ENCODE measurements at regions not wholly inside any gene's neighbourhood (a gene's known extent, or its start where the extent isn't known, plus 50 kb on each side); places are given as distances from the start of the nearest gene placed in this dataset.

- ChIA-PET CTCF (interaction anchor here (1.4 kb wide), 1 partner anchor 9 kb away, joined by 8 read pairs; no protein-coding TSS in a partner anchor), POLR2A (interaction anchor here (0.6 kb wide), 1 partner anchor 470 kb away, joined by 3 read pairs; no protein-coding TSS in a partner anchor)
- no peaks in the 10 kb centered on the region for H3K9me3 ChIP-seq (ENCODE audit: control extremely low read depth in 1 of 5, control insufficient read depth in 4 of 5, insufficient read depth in 2 of 5, low read depth in 1 of 5, low read length in 4 of 5)
- DNase-seq = no peak
- no peaks in the 10 kb centered on the region for H3K36me3 ChIP-seq (ENCODE audit: control insufficient read depth in 4 of 4, insufficient read depth in 4 of 4, low read length in 3 of 4)
- WGBS (ENCODE audit: insufficient coverage) = no CpG with 5 or more reads among the region's 1 CpG
- no peak overlapping the region for H3K27ac ChIP-seq (ENCODE audit: insufficient read depth in 1 of 2, low read depth in 1 of 2, low read length in 2 of 2, poor library complexity in 1 of 2, severe bottlenecking in 2 of 2)
- H3K4me1 ChIP-seq (ENCODE audit: control extremely low read depth in 1 of 4, control insufficient read depth in 4 of 4, insufficient read depth in 4 of 4, low read length in 3 of 4) = no peaks in the 10 kb centered on the region
- no peak overlapping the region for H3K4me3 ChIP-seq (ENCODE audit: control insufficient read depth in 1 of 7, extremely low read depth in 1 of 7, insufficient read depth in 4 of 7, low read depth in 2 of 7, low read length in 6 of 7)
- H3K27me3 ChIP-seq (replicated peaks in 2 of 5; ENCODE audit: control insufficient read depth in 4 of 5, insufficient read depth in 5 of 5, low read length in 4 of 5) = no peaks in the 10 kb centered on the region
These were observed 574.1 kb downstream of the ACTL7B start for GRCh38 chr9:108281696-108282095.

- Histone ChIP-seq H3K27me3 (replicated peaks in 2 of 5; ENCODE audit: control insufficient read depth in 4 of 5, insufficient read depth in 5 of 5, low read length in 4 of 5) (no peaks in the 10 kb centered on the region), H3K4me3 (ENCODE audit: control insufficient read depth in 1 of 7, extremely low read depth in 1 of 7, insufficient read depth in 4 of 7, low read depth in 2 of 7, low read length in 6 of 7) (no peak overlapping the region), H3K4me1 (ENCODE audit: control extremely low read depth in 1 of 4, control insufficient read depth in 4 of 4, insufficient read depth in 4 of 4, low read length in 3 of 4) (no peaks in the 10 kb centered on the region), H3K9me3 (ENCODE audit: control extremely low read depth in 1 of 5, control insufficient read depth in 4 of 5, insufficient read depth in 2 of 5, low read depth in 1 of 5, low read length in 4 of 5) (no peaks in the 10 kb centered on the region), H3K36me3 (ENCODE audit: control insufficient read depth in 4 of 4, insufficient read depth in 4 of 4, low read length in 3 of 4) (no peaks in the 10 kb centered on the region), H3K27ac (ENCODE audit: insufficient read depth in 1 of 2, low read depth in 1 of 2, low read length in 2 of 2, poor library complexity in 1 of 2, severe bottlenecking in 2 of 2) (no peak overlapping the region)
- CTCF ChIA-PET = interaction anchor here (0.7 to 1.4 kb wide), 2 partner anchors 55 to 813 kb away, joined by 3 read pairs; no protein-coding TSS in a partner anchor
- POLR2A ChIA-PET = interaction anchor here (0.7 kb wide), 1 partner anchor 15 kb away, joined by 9 read pairs; no protein-coding TSS in a partner anchor
- DNase-seq = no peak
These were observed 577.4 kb downstream of the ACTL7B start for GRCh38 chr9:108278341-108278740.

- no peak for DNase-seq
- Histone ChIP-seq H3K36me3 (ENCODE audit: control insufficient read depth in 4 of 4, insufficient read depth in 4 of 4, low read length in 3 of 4) (no peaks in the 10 kb centered on the region), H3K27me3 (replicated peaks in 2 of 5; ENCODE audit: control insufficient read depth in 4 of 5, insufficient read depth in 5 of 5, low read length in 4 of 5) (no peaks in the 10 kb centered on the region), H3K27ac (ENCODE audit: insufficient read depth in 1 of 2, low read depth in 1 of 2, low read length in 2 of 2, poor library complexity in 1 of 2, severe bottlenecking in 2 of 2) (no peak overlapping the region), H3K4me1 (ENCODE audit: control extremely low read depth in 1 of 4, control insufficient read depth in 4 of 4, insufficient read depth in 4 of 4, low read length in 3 of 4) (peaks cover 0 to 5% (median 1%) of the 10 kb centered on the region in 4 experiments), H3K9me3 (ENCODE audit: control extremely low read depth in 1 of 5, control insufficient read depth in 4 of 5, insufficient read depth in 2 of 5, low read depth in 1 of 5, low read length in 4 of 5) (no peaks in the 10 kb centered on the region), H3K4me3 (ENCODE audit: control insufficient read depth in 1 of 7, extremely low read depth in 1 of 7, insufficient read depth in 4 of 7, low read depth in 2 of 7, low read length in 6 of 7) (no peak overlapping the region)
- POLR2A ChIA-PET = no interaction called here
- CTCF ChIA-PET = interaction anchor here (1.4 kb wide), 1 partner anchor 482 kb away, joined by 3 read pairs; no protein-coding TSS in a partner anchor
These were observed 578.6 kb downstream of the ACTL7B start for GRCh38 chr9:108277216-108277615.

- Histone ChIP-seq H3K4me1 (ENCODE audit: control extremely low read depth in 1 of 4, control insufficient read depth in 4 of 4, insufficient read depth in 4 of 4, low read length in 3 of 4) (peaks cover 0 to 11% (median 2%) of the 10 kb centered on the region in 4 experiments), H3K27ac (ENCODE audit: insufficient read depth in 1 of 2, low read depth in 1 of 2, low read length in 2 of 2, poor library complexity in 1 of 2, severe bottlenecking in 2 of 2) (no peak overlapping the region), H3K9me3 (ENCODE audit: control extremely low read depth in 1 of 5, control insufficient read depth in 4 of 5, insufficient read depth in 2 of 5, low read depth in 1 of 5, low read length in 4 of 5) (no peaks in the 10 kb centered on the region), H3K4me3 (ENCODE audit: control insufficient read depth in 1 of 7, extremely low read depth in 1 of 7, insufficient read depth in 4 of 7, low read depth in 2 of 7, low read length in 6 of 7) (no peak overlapping the region), H3K36me3 (ENCODE audit: control insufficient read depth in 4 of 4, insufficient read depth in 4 of 4, low read length in 3 of 4) (no peaks in the 10 kb centered on the region), H3K27me3 (replicated peaks in 2 of 5; ENCODE audit: control insufficient read depth in 4 of 5, insufficient read depth in 5 of 5, low read length in 4 of 5) (no peaks in the 10 kb centered on the region)
- ChIA-PET CTCF (no interaction called here), POLR2A (no interaction called here)
- DNase-seq = no peak
- 100% methylated on average over 2 of the region's 2 CpGs for WGBS (ENCODE audit: insufficient coverage)
These were observed 579.9 kb downstream of the ACTL7B start for GRCh38 chr9:108275906-108276305.

GRCh38 chr9:108274971-108275370 is 580.8 kb downstream of the ACTL7B start:
- Histone ChIP-seq H3K27me3 (replicated peaks in 2 of 5; ENCODE audit: control insufficient read depth in 4 of 5, insufficient read depth in 5 of 5, low read length in 4 of 5) (no peaks in the 10 kb centered on the region), H3K36me3 (ENCODE audit: control insufficient read depth in 4 of 4, insufficient read depth in 4 of 4, low read length in 3 of 4) (no peaks in the 10 kb centered on the region), H3K27ac (ENCODE audit: insufficient read depth in 1 of 2, low read depth in 1 of 2, low read length in 2 of 2, poor library complexity in 1 of 2, severe bottlenecking in 2 of 2) (no peak overlapping the region), H3K4me1 (ENCODE audit: control extremely low read depth in 1 of 4, control insufficient read depth in 4 of 4, insufficient read depth in 4 of 4, low read length in 3 of 4) (peaks cover 0 to 11% (median 4%) of the 10 kb centered on the region in 4 experiments), H3K4me3 (ENCODE audit: control insufficient read depth in 1 of 7, extremely low read depth in 1 of 7, insufficient read depth in 4 of 7, low read depth in 2 of 7, low read length in 6 of 7) (no peak overlapping the region), H3K9me3 (ENCODE audit: control extremely low read depth in 1 of 5, control insufficient read depth in 4 of 5, insufficient read depth in 2 of 5, low read depth in 1 of 5, low read length in 4 of 5) (no peaks in the 10 kb centered on the region)
- ChIA-PET POLR2A (no interaction called here), CTCF (no interaction called here)
- 100% methylated on average over 1 of the region's 5 CpGs for WGBS (ENCODE audit: insufficient coverage)
- DNase-seq = no peak

GRCh38 chr9:108273988-108274387 is 581.8 kb downstream of the ACTL7B start:
- Histone ChIP-seq H3K4me3 (ENCODE audit: control insufficient read depth in 1 of 7, extremely low read depth in 1 of 7, insufficient read depth in 4 of 7, low read depth in 2 of 7, low read length in 6 of 7) (no peak overlapping the region), H3K4me1 (ENCODE audit: control extremely low read depth in 1 of 4, control insufficient read depth in 4 of 4, insufficient read depth in 4 of 4, low read length in 3 of 4) (peaks cover 5 to 21% (median 13%) of the 10 kb centered on the region in 4 experiments), H3K9me3 (ENCODE audit: control extremely low read depth in 1 of 5, control insufficient read depth in 4 of 5, insufficient read depth in 2 of 5, low read depth in 1 of 5, low read length in 4 of 5) (no peaks in the 10 kb centered on the region), H3K27ac (ENCODE audit: insufficient read depth in 1 of 2, low read depth in 1 of 2, low read length in 2 of 2, poor library complexity in 1 of 2, severe bottlenecking in 2 of 2) (no peak overlapping the region), H3K27me3 (replicated peaks in 2 of 5; ENCODE audit: control insufficient read depth in 4 of 5, insufficient read depth in 5 of 5, low read length in 4 of 5) (no peaks in the 10 kb centered on the region), H3K36me3 (ENCODE audit: control insufficient read depth in 4 of 4, insufficient read depth in 4 of 4, low read length in 3 of 4) (no peaks in the 10 kb centered on the region)
- ChIA-PET POLR2A (no interaction called here), CTCF (interaction anchor here (1.2 to 3.0 kb wide), 6 partner anchors 10 to 829 kb away, joined by 3 to 23 read pairs (median 6); no protein-coding TSS in a partner anchor)
- DNase-seq = no peak
- 97% methylated on average over 2 of the region's 2 CpGs for WGBS (ENCODE audit: insufficient coverage)

- no peaks in the 10 kb centered on the region for H3K9me3 ChIP-seq (ENCODE audit: control extremely low read depth in 1 of 5, control insufficient read depth in 4 of 5, insufficient read depth in 2 of 5, low read depth in 1 of 5, low read length in 4 of 5)
- H3K36me3 ChIP-seq (ENCODE audit: control insufficient read depth in 4 of 4, insufficient read depth in 4 of 4, low read length in 3 of 4) = no peaks in the 10 kb centered on the region
- peak overlapping the region in 3 of 7 experiments; percentile 9 to 58 (median 58) for H3K4me3 ChIP-seq (ENCODE audit: control insufficient read depth in 1 of 7, extremely low read depth in 1 of 7, insufficient read depth in 4 of 7, low read depth in 2 of 7, low read length in 6 of 7)
- H3K27me3 ChIP-seq (replicated peaks in 2 of 5; ENCODE audit: control insufficient read depth in 4 of 5, insufficient read depth in 5 of 5, low read length in 4 of 5) = no peaks in the 10 kb centered on the region
- peak; percentile 40 to 50 (median 50) for DNase-seq
- no peak overlapping the region for H3K27ac ChIP-seq (ENCODE audit: insufficient read depth in 1 of 2, low read depth in 1 of 2, low read length in 2 of 2, poor library complexity in 1 of 2, severe bottlenecking in 2 of 2)
- POLR2A ChIA-PET = no interaction called here
- 63% methylated on average over 7 of the region's 7 CpGs for WGBS (ENCODE audit: insufficient coverage)
- peaks cover 5 to 29% (median 15%) of the 10 kb centered on the region in 4 experiments for H3K4me1 ChIP-seq (ENCODE audit: control extremely low read depth in 1 of 4, control insufficient read depth in 4 of 4, insufficient read depth in 4 of 4, low read length in 3 of 4)
- CTCF ChIA-PET = interaction anchor here (0.8 to 3.0 kb wide), 14 partner anchors 8 to 849 kb away, joined by 3 to 23 read pairs (median 4); no protein-coding TSS in a partner anchor
These were observed 583.4 kb downstream of the ACTL7B start for GRCh38 chr9:108272349-108272899.

Measured in common myeloid progenitor, CD34-positive (primary cell).